ENCODE measurements at regions not wholly inside any gene's neighbourhood (a gene's known extent, or its start where the extent isn't known, plus 50 kb on each side); places are given as distances from the start of the nearest gene placed in this dataset.

DNA sequence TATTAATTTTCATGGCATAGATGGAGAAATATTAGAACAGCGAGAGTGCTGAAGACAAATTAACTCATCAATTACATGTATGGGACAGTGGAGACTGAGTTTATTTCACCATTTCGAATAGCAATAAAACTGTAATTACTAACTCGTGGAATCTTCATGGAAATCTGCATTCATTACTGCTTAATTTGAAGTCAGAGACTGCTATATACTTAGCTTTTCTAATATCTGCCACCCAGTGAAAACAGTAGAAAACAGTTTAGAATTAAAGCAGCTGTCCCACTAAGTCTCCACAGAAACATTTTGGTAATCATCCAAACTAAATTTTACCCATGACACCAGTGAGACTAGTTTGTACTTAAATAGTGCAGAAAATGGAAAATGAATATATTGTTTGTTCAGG is 56.8 kb downstream of the IZUMO3 start:
- DNase-seq = no peak

DNA sequence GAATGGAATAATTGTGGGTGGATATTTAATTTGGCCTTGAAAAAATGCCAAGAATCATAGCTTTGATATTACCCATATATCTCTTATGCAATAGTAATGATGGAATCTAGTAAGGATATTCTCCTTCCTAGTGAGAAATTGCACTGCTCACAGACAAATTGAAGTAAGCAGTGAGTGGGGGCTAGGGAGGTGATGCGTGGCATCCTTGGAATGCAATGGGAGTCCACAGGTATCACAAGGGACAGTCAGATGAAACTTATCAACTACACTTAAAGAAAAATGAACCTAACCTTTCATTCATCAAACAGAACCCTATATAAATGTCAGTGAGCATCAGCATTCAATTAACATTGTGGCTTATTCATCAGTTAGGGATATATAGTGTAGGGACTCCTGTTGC is 57.8 kb downstream of the IZUMO3 start:
- DNase-seq = no peak

DNA sequence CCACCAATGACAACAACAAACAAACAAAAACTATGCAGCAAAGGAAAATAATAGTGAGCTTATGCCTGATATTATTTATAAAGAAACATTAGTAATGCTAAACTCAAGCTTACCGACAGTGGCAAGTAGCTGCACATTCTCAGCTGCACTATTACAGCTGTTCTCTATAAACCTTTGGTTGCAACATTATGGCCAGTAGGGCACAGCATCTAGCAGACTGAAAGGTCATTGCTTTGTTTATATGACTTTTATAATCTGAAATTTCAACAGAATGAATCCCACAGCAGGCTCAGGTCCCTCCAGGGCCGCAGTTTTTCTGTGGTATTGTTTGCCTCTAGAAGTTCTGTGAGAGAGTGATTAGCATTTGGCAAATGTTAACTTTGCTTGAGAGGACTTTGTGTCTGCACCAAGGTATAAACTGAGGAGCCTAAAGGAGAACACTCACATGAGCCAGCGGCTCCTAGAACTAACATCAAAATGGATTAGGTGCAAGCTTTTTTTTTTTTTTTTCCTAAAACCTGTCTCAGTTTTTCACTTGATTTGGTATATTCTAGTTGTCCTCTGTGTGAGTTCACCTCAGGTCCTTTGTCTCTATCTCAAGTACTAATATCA is 58.3 kb downstream of the IZUMO3 start:
- no peak for DNase-seq

DNA sequence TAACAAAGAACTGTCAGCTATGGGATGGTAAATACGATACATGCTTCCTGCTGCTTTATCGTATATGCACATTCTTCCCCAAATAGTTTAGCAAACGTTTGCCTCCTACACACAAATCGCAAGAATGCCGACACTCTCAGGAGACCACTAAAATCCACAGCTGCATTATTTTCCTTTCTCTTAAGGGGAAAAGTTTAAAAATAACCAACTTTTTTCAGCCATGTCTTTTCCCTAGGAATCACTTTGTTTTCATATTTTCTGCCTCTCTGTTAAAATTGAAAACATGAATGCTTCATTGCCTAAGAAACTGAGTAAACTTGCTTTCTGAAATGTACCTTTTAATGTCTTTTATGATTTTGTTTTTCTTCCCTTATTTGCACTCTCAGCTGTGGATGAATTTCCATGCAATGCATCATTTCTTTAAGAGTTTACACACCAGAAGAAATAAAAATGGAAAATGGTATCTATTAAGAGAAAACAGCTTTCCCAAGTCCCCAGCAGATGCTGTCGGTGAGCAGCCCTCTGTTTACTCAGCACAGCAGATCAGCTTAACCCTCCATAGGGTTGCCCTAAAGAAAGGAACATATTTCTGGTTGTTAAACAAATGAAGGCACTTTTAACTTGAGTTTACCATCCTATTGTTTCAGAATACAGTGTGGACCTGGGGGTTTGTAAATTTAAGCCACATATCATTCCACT is 66.2 kb downstream of the IZUMO3 start:
- DNase-seq = no peak

DNA sequence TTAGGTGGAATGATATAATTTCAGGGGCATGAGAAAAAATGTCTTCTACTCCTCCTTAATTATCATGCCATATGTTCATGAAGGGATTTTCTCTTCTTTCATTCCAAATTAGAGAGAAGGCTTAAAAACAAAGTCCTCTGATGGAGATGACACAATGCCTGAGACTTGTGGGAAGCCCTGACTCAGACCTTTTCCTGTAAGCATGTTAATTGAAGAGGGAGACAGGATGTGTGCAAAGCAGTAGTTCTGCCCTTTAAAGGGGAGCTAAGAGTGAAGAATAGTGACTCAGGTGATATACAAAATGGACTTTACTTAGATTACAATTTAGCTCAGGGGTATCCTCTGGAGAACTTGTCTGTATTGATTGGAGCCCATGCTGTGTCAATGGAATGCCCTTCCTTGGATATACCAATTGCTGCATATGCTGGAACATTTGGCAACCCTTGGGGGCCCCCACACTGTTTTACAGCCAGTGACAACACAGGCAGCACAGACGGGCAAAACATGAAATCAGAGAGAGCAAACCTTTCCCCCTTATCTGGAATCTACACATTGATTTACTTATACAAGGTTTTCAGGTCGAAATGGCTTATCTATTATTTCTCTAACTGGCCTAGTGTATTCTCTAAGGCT is 81.3 kb downstream of the IZUMO3 start:
- DNase-seq = no peak

DNA sequence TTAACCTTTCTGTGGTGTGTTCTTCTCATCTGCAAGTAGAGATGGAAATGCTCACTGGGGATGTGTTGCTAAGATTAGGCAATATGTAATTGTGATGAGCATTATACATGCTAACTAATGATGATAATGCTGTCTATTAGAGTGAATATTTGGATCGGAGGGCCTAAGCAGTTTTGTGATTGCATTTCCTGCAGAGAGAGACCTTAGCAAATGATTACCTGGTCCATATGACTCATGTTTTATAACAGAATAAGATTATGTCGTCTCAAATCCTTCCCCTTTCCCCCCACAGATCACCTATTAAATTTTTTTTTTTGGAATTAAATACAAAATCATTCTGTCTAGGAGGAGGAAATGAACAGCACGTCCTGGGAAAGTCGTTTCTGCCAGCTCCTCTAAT is 82.7 kb downstream of the IZUMO3 start:
- no peak for DNase-seq

DNA sequence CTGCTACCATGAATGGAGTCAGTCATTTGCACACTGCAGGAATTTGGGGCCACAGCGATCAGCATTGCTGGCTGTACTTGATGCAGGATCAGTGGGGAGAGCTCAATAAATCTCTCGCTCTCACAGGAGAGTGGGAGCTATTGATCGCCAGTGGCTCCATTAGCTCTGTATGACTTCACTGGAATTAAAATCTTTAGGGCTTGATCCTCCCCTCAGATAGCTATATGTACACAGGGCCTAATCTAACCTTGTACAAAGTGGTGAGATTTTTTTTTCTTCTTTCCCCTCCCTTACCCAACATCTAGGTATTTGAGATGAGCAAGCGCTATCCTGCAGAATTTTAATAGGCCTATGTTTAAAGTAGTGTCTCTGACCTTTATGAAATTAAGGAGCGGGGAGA is 84.9 kb downstream of the IZUMO3 start:
- DNase-seq = no peak

DNA sequence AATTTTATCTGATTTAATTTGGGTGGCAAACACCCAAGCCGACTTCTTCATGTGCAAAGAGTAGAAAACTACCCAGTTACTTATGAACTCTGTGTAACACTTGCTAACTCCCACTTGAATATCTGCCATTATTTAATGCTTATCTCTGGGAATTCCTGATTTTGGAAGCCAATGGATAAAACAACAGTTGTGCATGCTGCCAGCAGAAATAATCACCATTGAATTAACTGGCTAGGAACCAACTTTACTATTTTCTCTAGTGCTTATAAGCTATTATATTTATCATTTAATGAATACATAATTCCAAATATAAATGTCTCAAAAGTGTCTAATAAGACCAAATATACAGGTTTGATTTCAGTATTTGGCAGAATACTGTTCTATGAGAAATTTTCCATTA is 85.7 kb downstream of the IZUMO3 start:
- no peak for DNase-seq

DNA sequence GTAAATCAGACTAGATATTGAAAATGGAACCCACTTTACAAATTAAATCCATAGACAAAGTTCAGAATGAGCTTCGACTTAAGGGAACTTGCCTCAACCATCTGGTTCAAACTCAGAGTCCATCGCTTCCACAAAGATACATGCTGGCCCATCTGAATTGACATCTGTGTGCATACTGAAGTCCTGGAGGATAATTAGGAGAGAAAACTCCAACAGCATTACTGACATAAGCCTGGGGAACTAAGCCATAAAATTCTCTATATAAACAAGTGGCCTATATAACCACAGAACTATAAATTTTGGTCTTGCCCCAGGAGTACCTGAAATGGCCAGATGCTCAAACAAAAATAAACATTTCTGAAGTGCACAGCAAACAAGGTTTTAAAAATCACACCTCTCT is 94.4 kb downstream of the IZUMO3 start:
- DNase-seq = no peak

DNA sequence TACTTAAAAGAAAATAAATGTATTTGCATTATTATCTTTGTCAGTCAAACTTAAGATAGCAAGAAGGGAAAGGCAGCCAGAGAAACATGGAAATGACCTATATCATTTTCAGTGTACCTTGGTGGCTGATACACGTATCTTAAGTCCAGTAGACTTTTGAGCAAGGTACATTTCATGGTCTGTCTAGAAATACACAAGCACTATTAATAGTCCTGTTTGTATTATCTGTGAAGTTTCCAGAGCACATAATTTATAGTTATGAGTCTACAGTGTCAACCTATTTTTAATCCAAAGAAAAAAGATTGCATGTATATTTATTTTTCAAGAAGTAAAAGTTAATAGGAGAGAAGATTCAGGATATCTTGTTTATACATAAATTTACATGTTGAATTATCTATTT is 95.7 kb downstream of the IZUMO3 start:
- no peak for DNase-seq

DNA sequence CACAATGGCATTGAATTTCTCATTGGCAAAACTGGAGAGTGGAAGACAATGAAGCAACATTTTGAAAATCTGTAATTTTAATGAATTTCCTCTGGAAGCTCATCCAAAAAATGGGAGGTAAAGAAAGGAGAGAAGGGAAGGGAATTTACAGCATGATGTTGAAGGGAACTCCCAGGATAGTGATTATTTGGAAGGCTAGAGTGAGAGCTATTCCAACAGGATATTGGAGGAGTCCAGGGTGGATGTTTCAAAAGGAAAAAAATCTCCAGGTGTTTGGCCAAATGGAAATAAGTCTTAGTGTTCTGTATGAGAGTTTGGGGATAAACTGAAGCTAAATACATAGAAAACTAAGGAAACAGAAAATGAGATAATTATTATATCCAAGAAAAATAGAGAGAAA is 106.2 kb downstream of the IZUMO3 start:
- no peak for DNase-seq

DNA sequence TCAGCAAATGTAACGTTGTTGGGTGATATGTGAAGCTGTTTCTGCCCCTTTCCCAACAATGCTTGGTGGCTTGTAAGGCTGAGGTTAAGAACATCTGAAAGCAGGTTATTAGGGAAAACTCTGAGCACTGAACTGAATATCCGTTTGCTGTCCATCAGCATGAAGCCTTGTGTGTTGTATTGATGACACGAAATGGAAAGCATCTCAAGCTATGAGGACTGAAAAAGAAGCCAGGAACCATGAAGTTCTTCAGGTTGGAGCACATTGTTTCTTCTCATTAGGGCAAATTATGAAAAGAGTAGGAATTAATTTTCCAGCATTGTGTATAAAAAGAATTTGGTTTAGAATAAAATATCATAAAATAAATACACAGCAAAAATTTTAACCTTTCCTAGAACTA is 106.8 kb downstream of the IZUMO3 start:
- DNase-seq = no peak

DNA sequence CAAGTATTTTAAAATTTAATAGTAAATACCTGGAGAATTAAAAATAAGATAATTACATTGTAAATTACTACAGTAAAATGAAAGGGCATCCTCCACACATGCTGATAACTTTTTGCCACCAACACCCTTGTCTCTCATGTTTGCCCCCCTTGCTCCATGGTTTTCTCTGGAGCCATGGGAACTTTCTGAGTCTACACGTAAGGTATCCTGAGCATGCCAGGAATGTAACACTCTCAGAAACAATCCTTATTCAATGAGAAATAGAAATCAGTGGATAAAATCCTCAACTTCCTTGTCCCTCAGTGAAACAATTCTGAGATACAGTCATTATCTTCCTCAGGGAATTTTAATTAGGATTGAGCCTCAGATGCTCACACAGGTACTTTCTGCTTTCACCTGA is 108.9 kb downstream of the IZUMO3 start:
- no peak for DNase-seq

DNA sequence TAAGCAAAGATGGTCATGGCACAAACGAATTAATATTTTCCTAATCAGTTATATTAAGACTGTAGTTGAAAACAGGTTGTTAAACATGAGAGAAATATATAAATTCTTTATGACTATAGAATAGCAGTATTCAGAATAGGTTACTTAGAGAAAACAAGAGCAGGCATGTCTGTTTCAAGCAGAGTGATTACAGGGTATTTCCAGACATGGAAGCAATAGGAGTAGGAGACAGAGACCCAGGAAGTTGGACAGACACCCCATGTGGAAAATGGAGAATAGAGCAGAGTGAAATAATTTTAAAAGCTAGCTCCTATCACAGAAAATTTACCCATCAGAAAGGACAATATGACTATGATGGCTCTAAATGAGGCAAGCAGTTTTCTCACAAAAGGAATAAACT is 111.5 kb downstream of the IZUMO3 start:
- DNase-seq = no peak

DNA sequence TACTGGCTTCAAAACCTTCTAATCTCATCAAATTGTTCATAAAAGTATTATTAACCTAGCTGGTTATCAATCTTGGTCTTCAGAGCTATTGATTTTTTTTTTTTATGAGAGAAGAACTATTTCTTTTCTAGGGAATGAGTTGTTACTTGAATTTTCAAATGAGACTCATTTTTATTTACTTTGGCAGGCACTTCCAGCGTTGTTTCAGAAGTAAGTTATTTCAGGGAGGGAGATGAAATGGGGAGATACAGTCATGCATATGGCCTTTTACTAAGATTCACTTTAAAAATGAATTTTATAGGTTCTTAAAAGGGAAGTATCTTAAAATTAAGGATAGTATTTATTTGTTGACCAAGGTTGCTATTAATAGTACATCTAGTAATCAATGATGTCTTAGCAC is 129.6 kb downstream of the IZUMO3 start:
- DNase-seq = no peak

DNA sequence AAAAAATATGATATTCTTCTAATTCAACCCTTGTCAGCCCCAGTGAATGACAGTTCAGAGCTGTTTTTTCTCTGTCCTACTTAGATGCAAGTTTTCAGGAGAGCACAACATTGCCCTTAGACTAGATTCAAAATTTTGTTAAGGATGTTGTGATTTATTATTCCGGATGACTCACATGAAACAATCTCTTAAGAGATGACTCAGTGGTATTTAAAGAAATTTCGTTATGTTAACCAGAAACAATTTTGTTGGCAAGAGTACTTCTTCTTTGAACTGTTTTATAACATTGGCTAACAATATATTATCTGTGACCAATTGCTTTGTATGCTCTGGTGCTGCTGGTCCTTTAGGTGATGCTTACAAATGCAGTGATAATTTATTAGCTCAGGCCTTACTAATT is 132.0 kb downstream of the IZUMO3 start:
- no peak for DNase-seq

DNA sequence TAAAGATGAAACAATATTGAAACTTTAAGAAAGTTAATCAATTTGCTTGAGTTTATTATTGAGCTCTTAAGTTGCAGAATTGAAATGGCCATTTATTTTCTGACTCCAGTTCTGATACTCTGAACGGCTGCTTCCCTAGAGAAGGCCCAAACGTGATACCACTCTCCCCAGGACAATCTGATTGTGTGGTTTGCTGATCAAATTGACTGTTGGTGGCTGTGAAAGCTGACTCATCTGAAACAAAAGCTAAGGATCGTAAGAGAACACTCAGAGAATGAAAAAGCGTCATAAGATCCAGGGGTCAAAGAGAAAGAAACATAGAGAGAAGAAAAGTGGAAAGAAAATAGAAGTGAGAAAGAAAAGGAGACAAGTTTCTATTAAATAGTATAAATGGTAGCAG is 147.2 kb downstream of the IZUMO3 start:
- no peak for DNase-seq

DNA sequence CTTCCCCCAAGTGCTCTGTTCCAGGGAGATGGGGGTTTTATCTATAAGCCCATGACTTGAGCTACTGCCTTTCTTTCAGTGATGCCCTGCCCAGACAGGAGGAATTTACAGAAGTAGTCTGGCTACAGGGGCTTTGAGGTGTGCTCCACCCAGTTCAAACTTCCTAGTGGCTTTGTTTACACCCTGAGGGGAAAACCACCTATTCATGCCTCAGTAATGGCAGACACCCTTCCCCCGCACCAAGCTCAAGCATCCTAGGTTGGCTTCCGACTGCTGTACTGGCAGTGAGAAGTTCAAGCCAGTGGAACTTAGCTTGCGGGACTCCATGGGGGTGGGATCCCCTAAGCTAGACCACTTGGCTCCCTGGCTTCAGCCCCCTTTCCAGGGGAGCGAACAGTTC is 154.6 kb downstream of the IZUMO3 start:
- DNase-seq = no peak

DNA sequence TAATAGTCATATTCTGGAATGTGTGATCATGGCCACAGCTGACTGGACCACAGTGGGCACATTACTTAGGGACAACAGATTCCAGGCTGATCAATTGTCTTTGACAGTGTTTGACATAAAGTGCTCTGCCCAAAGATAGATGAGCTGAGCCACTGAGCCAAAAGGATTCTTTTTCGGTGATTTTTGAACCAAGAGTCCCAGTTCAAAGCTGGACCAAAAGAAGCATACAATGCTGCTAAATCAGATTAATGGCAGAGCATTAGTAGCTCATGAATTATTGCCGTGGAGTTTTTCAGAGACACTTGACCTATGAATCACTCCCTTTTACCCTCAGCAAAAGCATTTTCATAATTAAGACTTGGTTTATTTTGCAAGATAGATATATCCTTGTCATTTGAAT is 160.6 kb downstream of the IZUMO3 start:
- DNase-seq = no peak

DNA sequence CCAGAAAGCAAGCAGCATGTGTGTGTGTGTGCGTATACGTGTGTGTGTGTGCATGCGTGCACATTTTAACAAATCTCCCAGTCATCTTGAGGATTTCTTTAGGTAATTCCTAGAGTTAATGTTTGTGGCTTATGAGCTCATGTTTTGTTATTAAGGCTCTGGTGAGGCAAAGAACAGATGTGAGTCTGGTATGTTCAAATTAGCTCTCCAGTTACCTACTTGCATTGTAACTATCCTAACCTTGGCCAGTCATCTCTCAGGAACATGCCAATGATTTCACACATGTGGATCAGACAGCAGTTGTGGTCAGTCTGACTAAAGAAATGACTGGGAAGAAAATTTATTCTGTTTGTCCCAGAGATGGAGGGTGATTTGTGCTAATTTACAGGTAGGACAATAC is 163.1 kb downstream of the IZUMO3 start:
- no peak for DNase-seq

DNA sequence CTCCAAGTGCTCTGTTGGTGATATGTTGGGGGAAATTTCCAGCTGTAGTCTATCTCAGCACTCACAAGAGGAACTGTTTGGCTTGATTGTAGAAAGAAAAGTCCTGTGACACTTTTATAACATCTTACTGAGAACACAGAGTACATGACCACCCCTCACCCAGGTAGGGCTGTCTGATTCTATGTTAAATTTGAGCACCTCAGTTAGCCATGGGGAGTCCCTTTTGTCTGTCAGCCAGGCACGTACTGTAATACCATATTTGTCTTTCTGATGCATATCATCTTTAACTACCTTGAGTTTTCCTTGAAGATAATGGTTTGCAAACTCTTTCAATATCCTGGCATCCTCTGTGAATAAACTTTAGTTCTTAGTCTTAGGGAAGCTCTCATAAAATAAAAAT is 164.5 kb downstream of the IZUMO3 start:
- DNase-seq = no peak

DNA sequence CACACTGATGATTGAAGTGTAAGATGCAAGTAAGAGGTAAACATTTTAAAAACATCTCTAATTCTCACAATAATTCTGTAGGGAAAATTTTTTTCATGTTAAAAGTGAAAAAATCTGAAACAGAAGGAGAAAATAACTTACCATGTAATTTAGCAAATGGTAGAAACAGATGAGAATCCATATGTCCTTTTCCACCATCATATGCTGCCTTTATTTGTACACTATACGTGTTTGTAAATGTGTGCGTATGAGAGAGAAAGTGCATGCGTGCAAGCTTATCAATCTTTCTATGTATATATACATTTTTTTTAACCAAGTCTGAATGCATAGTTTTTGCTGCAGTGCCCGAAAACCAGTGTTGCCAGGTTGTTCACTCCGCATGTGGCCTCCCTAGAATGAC is 186.7 kb downstream of the IZUMO3 start:
- DNase-seq = no peak

DNA sequence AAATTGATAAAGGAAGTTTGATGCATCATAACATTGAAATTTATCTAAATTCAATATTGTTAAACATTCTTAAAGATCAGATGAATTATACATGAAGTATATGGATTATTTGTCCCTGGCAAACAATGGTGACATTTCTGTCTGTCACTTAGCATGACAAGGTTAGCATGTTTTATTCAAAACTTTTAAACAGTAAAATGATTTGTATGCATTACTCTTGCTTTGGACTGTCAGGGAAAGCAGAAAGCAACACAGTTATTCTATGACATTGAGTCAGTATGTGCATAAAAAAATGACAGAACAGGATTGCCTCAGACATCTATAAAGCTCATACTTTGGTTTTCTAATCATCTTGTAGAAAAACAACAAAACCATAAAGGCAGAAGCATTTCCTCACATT is 193.7 kb downstream of the IZUMO3 start:
- DNase-seq = no peak

DNA sequence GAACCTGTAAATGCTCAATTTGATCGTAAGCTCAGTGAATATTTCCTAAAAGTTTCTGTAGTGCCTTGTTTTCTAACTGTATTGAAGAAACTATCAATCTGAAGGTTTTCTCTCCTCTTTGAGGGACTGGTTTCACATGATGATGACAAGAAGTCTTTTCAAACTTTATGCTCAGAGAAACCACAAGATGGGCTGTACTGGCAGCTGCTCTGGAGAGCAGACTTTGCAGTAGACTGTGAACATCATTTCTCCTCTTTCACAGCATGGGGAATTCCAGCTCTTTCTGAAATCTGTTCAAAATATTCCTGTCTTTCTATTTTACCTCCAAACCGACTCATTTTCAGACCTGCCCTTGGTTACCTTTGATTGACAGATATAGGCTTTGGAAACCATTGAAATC is 194.4 kb downstream of the IZUMO3 start:
- DNase-seq = no peak

DNA sequence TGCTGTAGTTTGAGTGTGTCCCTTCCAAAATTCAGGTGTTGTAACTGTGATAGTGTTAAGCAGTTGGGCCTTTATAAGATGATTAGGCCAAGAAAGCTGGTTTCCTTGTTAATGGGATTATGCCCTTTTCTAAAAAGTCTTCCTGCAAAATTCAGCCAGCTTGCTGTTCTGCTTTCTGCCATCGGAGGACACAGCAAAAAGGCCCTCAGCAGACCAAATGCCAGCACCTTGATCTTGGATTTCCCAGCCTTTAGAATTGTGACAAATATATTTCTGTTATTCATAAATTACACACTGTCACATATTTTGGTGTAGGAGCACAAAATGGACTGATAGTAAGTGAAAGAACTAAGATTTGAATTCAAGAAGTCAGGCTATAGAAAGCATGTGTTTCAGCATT is 203.2 kb downstream of the IZUMO3 start:
- DNase-seq = no peak
